ENCODE measurements at regions not wholly inside any gene's neighbourhood (a gene's known extent, or its start where the extent isn't known, plus 50 kb on each side); places are given as distances from the start of the nearest gene placed in this dataset.

DNA sequence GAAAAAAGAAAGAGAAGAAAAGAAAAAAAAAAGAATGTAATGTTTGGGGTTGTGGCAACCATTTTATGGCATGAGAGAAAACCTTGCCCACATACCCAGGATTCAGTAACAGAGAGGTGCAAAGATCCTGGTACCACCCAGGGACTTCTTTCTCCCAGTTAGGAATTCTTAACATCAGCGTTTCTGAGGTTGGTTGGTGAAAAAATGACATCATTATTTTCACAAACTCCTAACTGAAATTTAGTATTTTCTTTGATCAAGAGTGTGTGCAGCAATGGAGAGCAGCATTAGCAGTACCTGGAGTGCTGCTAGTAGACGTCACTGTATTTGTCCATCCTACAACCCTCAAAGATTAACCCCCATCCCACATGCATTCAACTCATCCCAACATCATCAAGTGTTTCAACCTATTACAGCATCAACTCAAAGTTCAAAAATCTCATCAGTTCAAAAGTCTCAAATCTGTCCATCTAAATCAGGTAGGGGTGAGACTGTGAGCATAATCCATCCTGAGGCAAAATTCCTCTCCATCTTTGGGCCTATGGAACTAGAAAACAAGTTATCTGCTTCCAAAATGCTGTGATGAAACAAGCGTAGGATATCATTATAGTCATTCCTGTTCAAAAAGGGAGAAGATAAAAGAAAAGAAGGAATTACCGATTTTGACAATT is 60.1 kb upstream of the MSX2 start:
- DNase-seq (ENCODE audit: low spot score) (no peak), ATAC-seq (ENCODE audit: low read depth) (no peak)
- Histone ChIP-seq H3K4me1 (ENCODE audit: insufficient read depth, poor library complexity, severe bottlenecking) (no peaks in the 10 kb centered on the region), H3K9me3 (ENCODE audit: severe bottlenecking) (peaks cover 7% of the 10 kb centered on the region), H3K27ac (ENCODE audit: poor library complexity, severe bottlenecking) (no peak overlapping the region), H3K4me3 (ENCODE audit: severe bottlenecking) (no peak overlapping the region), H3K36me3 (ENCODE audit: low read depth) (no peaks in the 10 kb centered on the region), H3K27me3 (ENCODE audit: insufficient read depth, poor library complexity, severe bottlenecking) (peaks cover 6% of the 10 kb centered on the region)
- TF ChIP-seq, protein P1, sequence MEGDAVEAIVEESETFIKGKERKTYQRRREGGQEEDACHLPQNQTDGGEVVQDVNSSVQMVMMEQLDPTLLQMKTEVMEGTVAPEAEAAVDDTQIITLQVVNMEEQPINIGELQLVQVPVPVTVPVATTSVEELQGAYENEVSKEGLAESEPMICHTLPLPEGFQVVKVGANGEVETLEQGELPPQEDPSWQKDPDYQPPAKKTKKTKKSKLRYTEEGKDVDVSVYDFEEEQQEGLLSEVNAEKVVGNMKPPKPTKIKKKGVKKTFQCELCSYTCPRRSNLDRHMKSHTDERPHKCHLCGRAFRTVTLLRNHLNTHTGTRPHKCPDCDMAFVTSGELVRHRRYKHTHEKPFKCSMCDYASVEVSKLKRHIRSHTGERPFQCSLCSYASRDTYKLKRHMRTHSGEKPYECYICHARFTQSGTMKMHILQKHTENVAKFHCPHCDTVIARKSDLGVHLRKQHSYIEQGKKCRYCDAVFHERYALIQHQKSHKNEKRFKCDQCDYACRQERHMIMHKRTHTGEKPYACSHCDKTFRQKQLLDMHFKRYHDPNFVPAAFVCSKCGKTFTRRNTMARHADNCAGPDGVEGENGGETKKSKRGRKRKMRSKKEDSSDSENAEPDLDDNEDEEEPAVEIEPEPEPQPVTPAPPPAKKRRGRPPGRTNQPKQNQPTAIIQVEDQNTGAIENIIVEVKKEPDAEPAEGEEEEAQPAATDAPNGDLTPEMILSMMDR (IDR thresholded peaks at IDR 0.05; ENCODE audit: poor library complexity, severe bottlenecking): no peak

DNA sequence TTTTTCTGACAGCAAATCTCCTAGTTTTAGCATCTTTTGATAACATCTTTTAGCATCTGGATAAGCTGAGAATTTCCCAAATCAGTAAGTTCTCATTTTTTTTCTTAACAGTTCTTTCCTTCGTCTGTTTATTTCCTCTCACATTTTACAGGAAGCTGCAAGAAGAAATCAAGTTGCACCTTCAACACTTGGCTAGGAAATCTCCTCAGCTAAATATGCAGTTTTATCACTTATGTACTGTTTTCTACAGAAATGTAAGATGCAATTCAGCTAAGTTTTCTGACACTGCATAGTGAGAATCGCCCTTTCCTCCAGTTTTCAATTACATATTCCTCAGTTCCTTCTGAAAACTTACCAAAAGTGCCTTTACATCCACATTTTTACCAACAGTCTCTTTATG is 59.0 kb upstream of the MSX2 start:
- Histone ChIP-seq H3K9me3 (ENCODE audit: severe bottlenecking) (peaks cover 7% of the 10 kb centered on the region), H3K27me3 (ENCODE audit: insufficient read depth, poor library complexity, severe bottlenecking) (peaks cover 6% of the 10 kb centered on the region), H3K36me3 (ENCODE audit: low read depth) (no peaks in the 10 kb centered on the region), H3K4me1 (ENCODE audit: insufficient read depth, poor library complexity, severe bottlenecking) (no peaks in the 10 kb centered on the region), H3K4me3 (ENCODE audit: severe bottlenecking) (no peak overlapping the region), H3K27ac (ENCODE audit: poor library complexity, severe bottlenecking) (no peak overlapping the region)
- ATAC-seq (ENCODE audit: low read depth) (no peak), DNase-seq (ENCODE audit: low spot score) (no peak)
- TF ChIP-seq, protein P1 (IDR thresholded peaks at IDR 0.05; ENCODE audit: poor library complexity, severe bottlenecking): no peak

DNA sequence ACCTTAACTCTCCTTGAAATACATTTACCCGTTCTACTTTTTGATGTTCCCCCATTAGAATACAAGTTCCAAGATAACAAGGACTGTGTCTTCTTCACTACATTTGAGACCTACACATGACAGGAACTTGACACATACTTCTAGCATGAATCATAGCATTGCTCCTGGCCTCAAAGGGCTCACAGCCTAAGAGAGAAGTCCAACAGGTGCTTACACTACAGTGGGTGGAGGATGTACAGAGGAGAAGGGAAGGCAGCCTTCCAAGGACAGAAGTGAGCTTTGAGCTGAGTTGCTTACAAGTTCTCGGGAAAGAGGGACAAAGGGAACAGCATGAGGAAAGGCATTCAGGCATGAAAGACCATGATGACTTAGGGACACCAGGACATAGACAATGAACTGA is 56.9 kb upstream of the MSX2 start:
- Histone ChIP-seq H3K27ac (ENCODE audit: poor library complexity, severe bottlenecking) (no peak overlapping the region), H3K4me1 (ENCODE audit: insufficient read depth, poor library complexity, severe bottlenecking) (no peaks in the 10 kb centered on the region), H3K9me3 (ENCODE audit: severe bottlenecking) (peaks cover 7% of the 10 kb centered on the region), H3K36me3 (ENCODE audit: low read depth) (no peaks in the 10 kb centered on the region), H3K27me3 (ENCODE audit: insufficient read depth, poor library complexity, severe bottlenecking) (no peaks in the 10 kb centered on the region), H3K4me3 (ENCODE audit: severe bottlenecking) (no peak overlapping the region)
- ATAC-seq (ENCODE audit: low read depth) (no peak), DNase-seq (ENCODE audit: low spot score) (no peak)
- TF ChIP-seq, protein P1 (IDR thresholded peaks at IDR 0.05; ENCODE audit: poor library complexity, severe bottlenecking): no peak

- no peak overlapping the region for H3K27ac ChIP-seq (ENCODE audit: poor library complexity, severe bottlenecking)
- no peak overlapping the region for H3K4me3 ChIP-seq (ENCODE audit: severe bottlenecking)
- H3K9me3 ChIP-seq (ENCODE audit: severe bottlenecking): peaks cover 7% of the 10 kb centered on the region
- H3K4me1 ChIP-seq (ENCODE audit: insufficient read depth, poor library complexity, severe bottlenecking): no peaks in the 10 kb centered on the region
- TF ChIP-seq, protein P1 (IDR thresholded peaks at IDR 0.05; ENCODE audit: poor library complexity, severe bottlenecking): no peak
- ATAC-seq (ENCODE audit: low read depth) (no peak), DNase-seq (ENCODE audit: low spot score) (no peak)
- no peaks in the 10 kb centered on the region for H3K36me3 ChIP-seq (ENCODE audit: low read depth)
- no peaks in the 10 kb centered on the region for H3K27me3 ChIP-seq (ENCODE audit: insufficient read depth, poor library complexity, severe bottlenecking)
Observed at GRCh38 chr5:174668349-174668748, 56.0 kb upstream of the MSX2 start.

All from RWPE2 (cell line).